Glutamatergic neuron (in vitro differentiated cells): ENCODE measurements at regions not wholly inside any gene's neighbourhood (a gene's known extent, or its start where the extent isn't known, plus 50 kb on each side); places are given as distances from the start of the nearest gene placed in this dataset.
"Not testable (repeated sequence)": the region's sequence is repeated elsewhere in the genome, so short reads cannot be mapped to it uniquely, and the experiment has no call there.

Experiments used
- DNase-seq: peaks from one replicate; pipeline ENCODE4 v3.0.0; 2022
- H3K27ac Mint-ChIP-seq: one replicate; pipeline ENCODE4 v1.8.0; 2020; ENCODE audit warnings: mild to moderate bottlenecking, mixed read lengths, inconsistent platforms; ENCODE audit not compliant: unreplicated experiment
- H3K27me3 Mint-ChIP-seq: one replicate; pipeline ENCODE4 v1.8.0; 2020; ENCODE audit warnings: mild to moderate bottlenecking, moderate library complexity, mixed read lengths, inconsistent platforms; ENCODE audit not compliant: unreplicated experiment
- H3K36me3 Mint-ChIP-seq: one replicate; pipeline ENCODE4 v1.8.0; 2020; ENCODE audit warnings: mild to moderate bottlenecking, mixed read lengths, inconsistent platforms; ENCODE audit not compliant: unreplicated experiment
- H3K4me1 Mint-ChIP-seq: one replicate; pipeline ENCODE4 v1.8.0; 2020; ENCODE audit warnings: mild to moderate bottlenecking, low read depth, mixed read lengths, inconsistent platforms; ENCODE audit not compliant: unreplicated experiment
- H3K4me3 Mint-ChIP-seq: one replicate; pipeline ENCODE4 v1.8.0; 2020; ENCODE audit warnings: mild to moderate bottlenecking, mixed read lengths, inconsistent platforms; ENCODE audit not compliant: unreplicated experiment
- H3K9me3 Mint-ChIP-seq: one replicate; pipeline ENCODE4 v1.8.0; 2020; ENCODE audit warnings: mild to moderate bottlenecking, moderate library complexity, mixed read lengths, inconsistent platforms; ENCODE audit not compliant: unreplicated experiment
- CTCF ChIP-seq: fragments of 200-600 bp; sonication (generic); IDR thresholded peaks from one replicate; pipeline ENCODE4 v1.5.0; 2021; ENCODE audit not compliant: partially characterized antibody, unreplicated experiment

GRCh38 chr19:27805848-27806247, 1407.1 kb downstream of the UQCRFS1 start:
- DNase-seq, result no peak
- Mint-ChIP-seq H3K9me3 (peaks cover 3% of the 10 kb centered on the region), H3K4me1 (no peaks in the 10 kb centered on the region), H3K27ac (no peak overlapping the region), H3K4me3 (no peak overlapping the region), H3K27me3 (peaks cover 4% of the 10 kb centered on the region), H3K36me3 (peaks cover 12% of the 10 kb centered on the region)
- TF ChIP-seq CTCF, result no peak

- H3K9me3 Mint-ChIP-seq, H3K27me3 Mint-ChIP-seq, H3K4me3 Mint-ChIP-seq, H3K4me1 Mint-ChIP-seq, H3K27ac Mint-ChIP-seq: not testable (repeated sequence)
- DNase-seq, result peak; percentile 53
- peak; percentile 39 for TF ChIP-seq CTCF
- peaks cover 11% of the 10 kb centered on the region for H3K36me3 Mint-ChIP-seq
Measured at GRCh38 chr19:27802293-27802692, 1410.7 kb downstream of the UQCRFS1 start.

- Mint-ChIP-seq H3K36me3 (peaks cover 6% of the 10 kb centered on the region), H3K27ac (no peak overlapping the region), H3K27me3 (peaks cover 6% of the 10 kb centered on the region), H3K4me1 (peaks cover 2% of the 10 kb centered on the region), H3K4me3 (no peak overlapping the region), H3K9me3 (peaks cover 11% of the 10 kb centered on the region)
- no peak for DNase-seq
- no peak for TF ChIP-seq CTCF
Measured at GRCh38 chr19:27796540-27796939, 1416.4 kb downstream of the UQCRFS1 start.

- Mint-ChIP-seq H3K4me3 (peak overlapping the region; percentile 57), H3K27me3 (peaks cover 6% of the 10 kb centered on the region), H3K36me3 (peaks cover 6% of the 10 kb centered on the region), H3K4me1 (peaks cover 2% of the 10 kb centered on the region), H3K9me3 (peaks cover 11% of the 10 kb centered on the region), H3K27ac (no peak overlapping the region)
- no peak for TF ChIP-seq CTCF
- no peak for DNase-seq
Measured at GRCh38 chr19:27796073-27796472, 1416.9 kb downstream of the UQCRFS1 start.

- peak overlapping the region; percentile 57 for H3K4me3 Mint-ChIP-seq
- H3K27me3 Mint-ChIP-seq, result peaks cover 6% of the 10 kb centered on the region
- no peak overlapping the region for H3K27ac Mint-ChIP-seq
- TF ChIP-seq CTCF, result no peak
- H3K36me3 Mint-ChIP-seq, result no peaks in the 10 kb centered on the region
- H3K9me3 Mint-ChIP-seq, result peaks cover 11% of the 10 kb centered on the region
- peaks cover 2% of the 10 kb centered on the region for H3K4me1 Mint-ChIP-seq
- DNase-seq, result no peak
Measured at GRCh38 chr19:27795369-27795768, 1417.6 kb downstream of the UQCRFS1 start.
